Neuronal stem cell (in vitro differentiated cells): ENCODE measurements at regions not wholly inside any gene's neighbourhood (a gene's known extent, or its start where the extent isn't known, plus 50 kb on each side); places are given as distances from the start of the nearest gene placed in this dataset.

ENCODE experiments used
- DNase-seq: peaks from one replicate; pipeline ENCODE4 v3.0.0-alpha.2; 2013; ENCODE audit warnings: low spot score
- H2AFZ ChIP-seq: one replicate; pipeline ENCODE4 v1.6.1; 2013; ENCODE audit warnings: mild to moderate bottlenecking, low read length, inconsistent platforms
- H2AK5ac ChIP-seq: 2 replicates; pipeline ENCODE4 v1.6.1; 2013; ENCODE audit warnings: low read depth, mild to moderate bottlenecking, inconsistent platforms, low read length, moderate library complexity, mixed read lengths
- H2BK120ac ChIP-seq: 2 replicates; pipeline ENCODE4 v1.6.1; 2013; ENCODE audit warnings: low read depth, mild to moderate bottlenecking, inconsistent platforms, low read length, moderate library complexity, mixed read lengths
- H2BK12ac ChIP-seq: one replicate; pipeline ENCODE4 v1.6.1; 2013; ENCODE audit warnings: low read length, inconsistent platforms
- H2BK15ac ChIP-seq: 2 replicates; pipeline ENCODE4 v1.6.1; 2013; ENCODE audit warnings: mild to moderate bottlenecking, low read length, inconsistent platforms, mixed read lengths
- H2BK5ac ChIP-seq: one replicate; pipeline ENCODE4 v1.6.1; 2013; ENCODE audit warnings: inconsistent platforms, mild to moderate bottlenecking, low read length, moderate library complexity
- H3K14ac ChIP-seq: one replicate; pipeline ENCODE4 v1.6.1; 2013; ENCODE audit warnings: low read length, inconsistent platforms
- H3K18ac ChIP-seq: 2 replicates; pipeline ENCODE4 v1.6.1; 2013; ENCODE audit warnings: low read length, inconsistent platforms
- H3K23ac ChIP-seq: 2 replicates; pipeline ENCODE4 v1.6.1; 2013; ENCODE audit warnings: low read depth, mild to moderate bottlenecking, mixed read lengths, low read length, inconsistent platforms; ENCODE audit not compliant: poor library complexity
- H3K27ac ChIP-seq: replicated peaks from 3 replicates; pipeline ENCODE4 v1.5.1; 2013; ENCODE audit warnings: low read length, inconsistent platforms
- H3K27me3 ChIP-seq, 3 experiments: 2 replicates each; pipeline ENCODE4 v1.6.1; 2013; ENCODE audit warnings: low read length in 3 of 3, mild to moderate bottlenecking in 2 of 3, inconsistent platforms in 1 of 3, low read depth in 1 of 3, mixed read lengths in 1 of 3, moderate library complexity in 1 of 3; ENCODE audit not compliant: control insufficient read depth in 3 of 3, insufficient read depth in 3 of 3
- H3K36me3 ChIP-seq, 2 donors: replicated peaks in 1 of 2; 2 replicates each; pipeline ENCODE4 v1.6.1; 2013; ENCODE audit warnings: low read length in 2 of 2; ENCODE audit not compliant: control insufficient read depth in 2 of 2, insufficient read depth in 2 of 2
- H3K4ac ChIP-seq: 2 replicates; pipeline ENCODE4 v1.6.1; 2013; ENCODE audit warnings: inconsistent platforms, mild to moderate bottlenecking, low read length, moderate library complexity
- H3K4me1 ChIP-seq, 2 donors: 1 replicate in 1 of 2; 2 replicates in 1 of 2; pipeline ENCODE4 v1.6.1; 2013; ENCODE audit warnings: low read length in 2 of 2, low read depth in 1 of 2; ENCODE audit not compliant: control insufficient read depth in 2 of 2, insufficient read depth in 1 of 2
- H3K4me2 ChIP-seq: one replicate; pipeline ENCODE4 v1.6.1; 2013; ENCODE audit warnings: mild to moderate bottlenecking, low read length, inconsistent platforms; ENCODE audit not compliant: insufficient read depth, poor library complexity, severe bottlenecking
- H3K4me3 ChIP-seq, 2 donors: 2 replicates each; pipeline ENCODE4 v1.5.1; 2013; ENCODE audit warnings: low read length in 2 of 2, mild to moderate bottlenecking in 2 of 2, inconsistent platforms in 1 of 2, moderate library complexity in 1 of 2
- H3K79me1 ChIP-seq: one replicate; pipeline ENCODE4 v1.6.1; 2013; ENCODE audit warnings: low read depth, mild to moderate bottlenecking, inconsistent platforms, low read length, moderate library complexity
- H3K9ac ChIP-seq: one replicate; pipeline ENCODE4 v1.6.1; 2013; ENCODE audit warnings: mild to moderate bottlenecking, low read depth, low read length, inconsistent platforms; ENCODE audit not compliant: poor library complexity
- H3K9me3 ChIP-seq, 2 donors: replicated peaks in 1 of 2; 2 replicates each; pipeline versions ENCODE3 to v1.6.1; 2013; ENCODE audit warnings: low read length in 2 of 2, mild to moderate bottlenecking in 2 of 2, inconsistent platforms in 1 of 2, low read depth in 1 of 2, mixed read lengths in 1 of 2, moderate library complexity in 1 of 2; ENCODE audit not compliant: control insufficient read depth in 2 of 2, insufficient read depth in 1 of 2
- H4K8ac ChIP-seq: one replicate; pipeline ENCODE4 v1.6.1; 2013; ENCODE audit warnings: low read depth, mild to moderate bottlenecking, inconsistent platforms, low read length, moderate library complexity
- H4K91ac ChIP-seq: one replicate; pipeline ENCODE4 v1.6.1; 2013; ENCODE audit warnings: low read length, low read depth, mild to moderate bottlenecking, inconsistent platforms; ENCODE audit not compliant: poor library complexity
- WGBS, 2 donors: extraction: QIAGEN DNeasy Blood & Tissue Kit; methylation state at CpG; one replicate each; pipeline ENCODE4 v1.1.7; 2013; ENCODE audit warnings: missing lambda C conversion rate in 2 of 2, mixed read lengths in 1 of 2; ENCODE audit not compliant: insufficient read length in 2 of 2, insufficient replicate concordance in 1 of 2; ENCODE audit errors: extremely low coverage in 2 of 2; 5-methylcytosine and 5-hydroxymethylcytosine counted together

GRCh38 chr15:23998056-23998455, 311.0 kb upstream of the NDN start:
- no peak overlapping the region for H4K91ac ChIP-seq
- H3K14ac ChIP-seq = no peak overlapping the region
- H3K4me1 ChIP-seq = no peaks in the 10 kb centered on the region
- peaks cover 0 to 28% of the 10 kb centered on the region in 2 donors for H3K36me3 ChIP-seq
- H3K79me1 ChIP-seq = no peaks in the 10 kb centered on the region
- H2AFZ ChIP-seq = no peak overlapping the region
- H3K4ac ChIP-seq = no peak overlapping the region
- peaks cover 10 to 17% of the 10 kb centered on the region in 2 donors for H3K9me3 ChIP-seq
- no peak overlapping the region for H2BK120ac ChIP-seq
- H3K27ac ChIP-seq = no peak overlapping the region
- H3K23ac ChIP-seq = no peak overlapping the region
- no peak overlapping the region for H3K18ac ChIP-seq
- no CpG with 5 or more reads among the region's 1 CpG for WGBS, 2 donors
- no peak overlapping the region for H2BK15ac ChIP-seq
- H4K8ac ChIP-seq = no peak overlapping the region
- no peak for DNase-seq
- H3K27me3 ChIP-seq = no peaks in the 10 kb centered on the region
- H3K9ac ChIP-seq = no peak overlapping the region
- no peak overlapping the region for H3K4me3 ChIP-seq
- no peak overlapping the region for H2BK12ac ChIP-seq
- no peak overlapping the region for H2BK5ac ChIP-seq
- no peak overlapping the region for H2AK5ac ChIP-seq
- no peak overlapping the region for H3K4me2 ChIP-seq

DNA sequence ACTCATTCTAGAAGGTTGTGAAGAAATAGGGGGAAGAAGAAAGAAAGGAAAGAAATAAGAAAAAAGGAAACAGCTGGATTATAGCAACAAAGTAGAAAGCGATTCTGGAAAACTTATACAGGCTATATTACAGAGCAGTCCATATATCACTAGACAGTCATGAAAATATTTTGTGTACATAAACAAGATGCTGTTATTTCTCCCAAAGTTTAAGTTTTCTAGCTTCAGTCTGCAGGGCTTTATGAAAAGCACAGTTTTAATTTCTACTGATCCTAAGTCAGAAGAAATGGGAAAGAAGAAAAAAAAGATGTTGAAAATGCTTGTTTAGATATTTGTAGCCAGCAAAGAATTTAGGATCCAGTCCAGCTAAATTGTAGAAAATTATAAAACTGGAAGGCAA, 321.4 kb upstream of the NDN start:
- no peak overlapping the region for H3K14ac ChIP-seq
- peaks cover 0 to 11% of the 10 kb centered on the region in 2 donors for H3K9me3 ChIP-seq
- no peak overlapping the region for H4K91ac ChIP-seq
- DNase-seq = no peak
- H3K4me3 ChIP-seq = no peak overlapping the region
- no peak overlapping the region for H3K27ac ChIP-seq
- H2BK5ac ChIP-seq = no peak overlapping the region
- H3K23ac ChIP-seq = no peak overlapping the region
- H3K27me3 ChIP-seq = no peaks in the 10 kb centered on the region
- no peak overlapping the region for H2AFZ ChIP-seq
- H2AK5ac ChIP-seq = no peak overlapping the region
- H3K9ac ChIP-seq = no peak overlapping the region
- no peak overlapping the region for H3K4ac ChIP-seq
- H2BK15ac ChIP-seq = no peak overlapping the region
- no CpG with 5 or more reads among the region's 1 CpG for WGBS, 2 donors
- H3K36me3 ChIP-seq = peaks cover 2 to 19% of the 10 kb centered on the region in 2 donors
- H2BK12ac ChIP-seq = no peak overlapping the region
- no peaks in the 10 kb centered on the region for H3K79me1 ChIP-seq
- no peak overlapping the region for H3K18ac ChIP-seq
- no peak overlapping the region for H2BK120ac ChIP-seq
- H4K8ac ChIP-seq = no peak overlapping the region
- no peaks in the 10 kb centered on the region for H3K4me1 ChIP-seq
- no peak overlapping the region for H3K4me2 ChIP-seq

DNA sequence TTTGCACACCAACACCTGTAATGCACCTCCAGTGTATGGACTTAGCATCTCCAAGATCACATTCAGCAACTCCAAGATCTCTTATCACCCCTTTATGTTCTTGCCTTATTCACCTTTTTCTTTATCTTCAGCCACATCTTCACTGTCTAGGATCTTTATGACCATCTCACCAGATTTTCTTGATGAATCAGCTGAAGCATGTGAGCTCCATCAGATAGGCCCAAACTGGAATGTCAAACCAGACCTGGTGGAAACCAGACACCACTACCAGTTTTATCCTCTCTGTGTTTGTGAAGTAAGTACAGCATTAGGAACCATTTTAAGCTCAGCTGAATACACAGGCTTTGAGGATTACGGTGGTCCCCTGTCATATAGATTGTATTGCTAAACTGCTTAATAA, 330.4 kb upstream of the NDN start:
- Histone ChIP-seq H4K91ac (no peak overlapping the region), H3K14ac (no peak overlapping the region), H3K4ac (no peak overlapping the region), H3K4me2 (no peak overlapping the region), H3K4me1 (no peaks in the 10 kb centered on the region), H4K8ac (no peak overlapping the region), H2BK12ac (no peak overlapping the region), H2AK5ac (no peak overlapping the region), H3K9me3 (peaks cover 0 to 5% of the 10 kb centered on the region in 2 donors), H3K79me1 (no peaks in the 10 kb centered on the region), H3K4me3 (no peak overlapping the region), H3K27ac (no peak overlapping the region), H3K27me3 (no peaks in the 10 kb centered on the region), H2BK15ac (no peak overlapping the region), H2BK120ac (no peak overlapping the region), H2AFZ (no peak overlapping the region), H3K9ac (no peak overlapping the region), H3K23ac (no peak overlapping the region), H3K36me3 (peaks cover 2 to 12% of the 10 kb centered on the region in 2 donors), H2BK5ac (no peak overlapping the region), H3K18ac (no peak overlapping the region)
- DNase-seq = no peak
- no CpG with 5 or more reads among the region's 1 CpG for WGBS, 2 donors

GRCh38 chr15:24039683-24040082, 352.6 kb upstream of the NDN start:
- Histone ChIP-seq H3K4ac (no peak overlapping the region), H3K4me2 (no peak overlapping the region), H3K27me3 (no peaks in the 10 kb centered on the region), H2AK5ac (no peak overlapping the region), H3K23ac (no peak overlapping the region), H3K4me1 (no peaks in the 10 kb centered on the region), H3K14ac (no peak overlapping the region), H2AFZ (no peak overlapping the region), H3K9ac (no peak overlapping the region), H3K36me3 (no peaks in the 10 kb centered on the region), H3K27ac (no peak overlapping the region), H3K79me1 (no peaks in the 10 kb centered on the region), H4K91ac (no peak overlapping the region), H3K18ac (no peak overlapping the region), H2BK120ac (no peak overlapping the region), H4K8ac (no peak overlapping the region), H2BK12ac (no peak overlapping the region), H3K4me3 (no peak overlapping the region), H3K9me3 (peaks cover 9 to 16% of the 10 kb centered on the region in 2 donors), H2BK5ac (no peak overlapping the region), H2BK15ac (no peak overlapping the region)
- WGBS, 2 donors = no CpG with 5 or more reads among the region's 1 CpG
- DNase-seq = no peak
